Cerebellar nuclear complex (tissue), 1 donor: ENCODE measurements at regions not wholly inside any gene's neighbourhood (a gene's known extent, or its start where the extent isn't known, plus 50 kb on each side); places are given as distances from the start of the nearest gene placed in this dataset.
A peak's percentile ranks its signal among the peaks of the same experiment; 100 is the strongest.

Experiments used
- DNase-seq, 2 experiments: peaks; one replicate each; lab custom pipeline; 2025; lab: John Stamatoyannopoulos, UW

GRCh38 chr6:110033101-110033500 lies 55.0 kb downstream of the GPR6 start:
- DNase-seq: no peak

GRCh38 chr6:110033749-110034666 lies 55.9 kb downstream of the GPR6 start:
- DNase-seq: no peak

DNA sequence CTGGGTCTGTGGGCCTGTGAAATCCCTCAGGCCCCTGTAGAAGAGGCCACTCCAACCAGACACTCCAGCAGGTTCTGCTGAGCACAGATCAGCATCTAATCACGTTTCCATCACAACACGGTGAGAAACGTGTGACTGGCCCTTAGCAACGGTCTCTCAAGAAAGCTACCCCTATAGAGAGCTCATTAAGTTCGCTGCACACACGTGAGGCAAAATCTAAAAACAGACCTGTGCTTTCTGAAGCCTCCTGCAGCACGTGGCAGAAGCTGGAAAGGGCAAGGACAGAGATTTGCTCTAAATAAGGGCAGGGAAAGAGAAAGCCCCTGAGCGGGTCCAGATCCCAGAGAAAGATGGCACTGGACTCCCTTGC lies 56.5 kb downstream of the GPR6 start:
- DNase-seq: no peak

DNA sequence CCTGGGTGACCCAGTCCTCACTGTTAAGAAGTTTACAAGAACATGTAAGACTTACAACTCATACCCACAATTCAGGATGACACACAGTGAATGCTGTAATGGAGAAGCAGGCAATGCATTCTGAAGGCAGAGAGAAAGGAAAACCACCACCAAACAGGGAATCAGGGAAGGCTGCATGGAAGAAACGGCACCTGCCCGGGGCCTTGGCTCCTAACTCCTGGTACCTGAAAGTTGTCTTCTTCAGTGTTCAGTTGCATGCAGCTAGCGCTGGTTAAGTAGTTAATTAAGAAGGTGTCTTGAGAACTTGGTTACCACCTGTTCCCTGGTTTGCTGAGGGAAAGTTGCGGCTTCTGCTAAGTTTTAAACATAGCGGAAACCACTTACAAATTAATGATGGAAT lies 57.2 kb downstream of the GPR6 start:
- no peak for DNase-seq

DNA sequence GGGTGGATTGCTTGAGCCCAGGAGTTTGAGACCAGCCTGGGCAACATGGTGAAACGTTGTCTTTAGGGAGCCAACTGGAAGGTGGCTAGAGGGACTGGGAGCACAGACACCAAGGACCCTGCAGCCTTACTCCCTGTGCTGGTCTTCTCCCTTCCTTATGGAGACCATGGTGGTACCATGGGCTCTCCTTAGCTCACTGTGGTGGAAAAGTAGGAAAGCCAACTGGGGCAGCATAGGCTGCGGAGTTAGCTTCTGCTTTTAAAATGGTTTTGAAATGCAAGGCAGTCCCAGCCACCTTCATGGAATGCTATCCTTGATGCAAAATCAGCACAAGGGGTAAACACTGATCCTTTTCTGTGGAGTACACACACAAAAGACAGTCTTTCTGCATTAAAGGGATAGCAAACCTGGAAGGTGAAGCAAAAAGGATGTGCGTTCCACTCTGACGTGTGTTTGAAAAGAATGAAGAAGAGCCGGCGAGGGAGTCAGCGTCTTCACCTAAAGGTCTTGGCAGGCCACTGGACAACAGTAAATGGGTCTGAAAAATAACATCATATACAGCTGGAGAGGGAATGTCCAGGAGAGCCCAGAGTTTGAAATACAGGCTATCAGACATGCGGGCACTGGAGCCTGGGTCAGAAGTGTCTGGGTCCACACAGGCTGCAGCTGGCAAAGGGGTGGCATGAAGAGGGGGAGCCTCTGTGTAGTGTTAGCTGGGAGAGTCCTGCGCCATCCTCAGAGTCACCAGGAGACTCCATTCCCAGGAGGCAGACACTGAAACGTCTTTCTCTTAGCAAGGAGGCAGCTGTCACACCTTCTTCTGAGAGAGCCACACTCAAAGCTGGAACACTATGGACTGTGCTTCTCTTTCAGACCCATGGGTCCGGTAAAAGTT lies 58.5 kb downstream of the GPR6 start:
- DNase-seq: no peak

DNA sequence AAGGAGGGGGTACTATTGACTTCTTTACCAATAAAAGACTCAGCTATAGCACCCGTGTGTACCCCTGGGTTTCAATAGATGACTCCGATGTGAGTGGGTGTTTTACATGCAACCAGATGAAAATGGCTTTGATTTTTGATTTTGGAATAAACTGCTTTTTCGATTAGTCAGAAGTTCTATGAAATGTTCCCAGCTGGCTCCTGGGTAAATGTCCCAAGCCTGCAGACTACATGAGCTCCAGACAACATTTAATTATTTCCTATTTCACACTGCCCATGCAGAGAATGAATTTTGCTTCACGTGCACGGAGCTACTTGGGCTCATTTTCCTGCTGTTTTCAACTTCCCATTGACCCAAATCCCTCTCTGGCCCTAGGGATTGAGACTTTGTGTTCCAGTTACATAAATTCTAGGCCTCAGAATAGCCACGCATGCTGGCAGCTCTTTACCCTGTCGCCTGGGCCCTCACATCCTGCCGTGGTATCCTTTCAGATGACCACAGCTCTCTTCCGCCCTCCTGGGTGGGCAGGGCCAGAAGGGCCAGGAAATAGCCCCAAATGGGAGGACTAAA lies 59.7 kb downstream of the GPR6 start:
- DNase-seq: no peak

DNA sequence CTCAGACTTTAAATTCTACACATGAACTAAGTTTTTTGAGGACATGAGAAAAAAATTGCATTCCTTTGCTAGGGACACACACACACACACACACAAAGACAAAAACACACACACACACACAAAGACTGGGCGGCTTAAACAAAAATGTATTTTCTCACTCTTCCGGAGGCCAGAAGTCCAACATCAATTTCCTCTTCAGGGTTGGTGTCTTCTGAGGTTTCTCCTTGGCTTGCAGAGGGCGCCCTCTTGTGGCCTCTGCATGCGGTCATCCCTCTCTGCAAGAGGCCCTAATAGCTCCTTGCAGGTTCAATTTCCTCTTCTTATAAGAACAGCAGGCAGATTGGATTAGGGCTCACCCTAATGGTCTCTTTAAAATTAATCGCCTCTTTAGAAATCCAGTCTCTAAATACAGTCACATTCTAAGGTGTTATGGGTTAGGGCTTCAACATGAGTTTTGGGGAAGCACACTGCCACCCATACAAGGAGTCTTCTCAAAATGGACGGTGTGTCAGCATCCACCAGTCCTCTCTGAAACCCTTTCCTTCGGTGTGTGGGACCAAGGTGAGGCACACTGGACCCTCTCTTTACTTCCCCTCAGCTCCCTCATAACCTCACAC lies 61.4 kb downstream of the GPR6 start:
- DNase-seq: peak in 1 of 2 experiments; percentile 57

DNA sequence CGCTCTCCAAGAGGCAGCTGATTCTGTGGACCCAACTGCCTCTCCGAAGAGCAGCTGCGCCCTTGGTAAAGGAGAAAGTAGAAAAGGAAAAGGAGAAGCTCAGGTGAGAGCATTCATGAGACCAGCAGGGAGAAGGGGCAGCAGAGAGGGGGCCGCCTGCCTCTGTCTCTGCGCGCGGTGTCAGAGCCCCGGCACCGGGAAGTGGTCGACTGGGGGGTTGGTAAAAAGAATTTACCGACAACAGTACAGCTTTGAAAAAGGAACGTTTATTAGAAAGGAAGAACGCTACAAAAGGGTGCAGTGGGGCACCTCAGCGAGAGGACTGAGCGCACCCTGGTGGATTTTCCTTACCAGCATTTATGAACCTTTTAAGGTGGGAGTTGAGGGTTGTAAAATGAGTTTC lies 61.9 kb downstream of the GPR6 start:
- DNase-seq: no peak

DNA sequence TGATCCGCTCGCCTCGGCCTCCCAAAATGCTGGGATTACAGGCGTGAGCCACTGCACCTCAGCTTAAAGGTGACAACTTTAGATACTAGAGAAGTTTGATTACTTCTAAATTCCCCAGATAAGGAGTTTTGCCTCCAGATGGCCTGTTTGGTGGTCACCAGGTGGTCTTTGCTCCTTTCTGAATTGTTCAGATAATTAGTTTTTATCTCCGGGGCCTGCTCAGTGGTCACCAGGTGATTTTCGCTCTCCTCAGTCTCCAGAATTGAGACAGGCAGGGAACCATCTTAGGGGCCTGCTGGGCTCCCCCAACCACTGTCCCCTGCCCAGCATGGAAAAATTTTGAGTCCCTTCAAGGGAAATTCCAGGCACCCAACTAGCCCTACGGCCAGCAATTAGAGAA lies 62.6 kb downstream of the GPR6 start:
- no peak for DNase-seq

GRCh38 chr6:110041126-110041525 lies 63.0 kb downstream of the GPR6 start:
- DNase-seq: no peak

GRCh38 chr6:110041830-110042229 lies 63.7 kb downstream of the GPR6 start:
- no peak for DNase-seq

- DNase-seq: no peak
Measured at GRCh38 chr6:110042670-110043296, 64.7 kb downstream of the GPR6 start.

- DNase-seq: no peak
Measured at GRCh38 chr6:110043366-110043994, 65.4 kb downstream of the GPR6 start.

GRCh38 chr6:110044096-110044495 lies 66.0 kb downstream of the GPR6 start:
- no peak for DNase-seq

- no peak for DNase-seq
Measured at GRCh38 chr6:110044622-110045021, 66.5 kb downstream of the GPR6 start.

DNA sequence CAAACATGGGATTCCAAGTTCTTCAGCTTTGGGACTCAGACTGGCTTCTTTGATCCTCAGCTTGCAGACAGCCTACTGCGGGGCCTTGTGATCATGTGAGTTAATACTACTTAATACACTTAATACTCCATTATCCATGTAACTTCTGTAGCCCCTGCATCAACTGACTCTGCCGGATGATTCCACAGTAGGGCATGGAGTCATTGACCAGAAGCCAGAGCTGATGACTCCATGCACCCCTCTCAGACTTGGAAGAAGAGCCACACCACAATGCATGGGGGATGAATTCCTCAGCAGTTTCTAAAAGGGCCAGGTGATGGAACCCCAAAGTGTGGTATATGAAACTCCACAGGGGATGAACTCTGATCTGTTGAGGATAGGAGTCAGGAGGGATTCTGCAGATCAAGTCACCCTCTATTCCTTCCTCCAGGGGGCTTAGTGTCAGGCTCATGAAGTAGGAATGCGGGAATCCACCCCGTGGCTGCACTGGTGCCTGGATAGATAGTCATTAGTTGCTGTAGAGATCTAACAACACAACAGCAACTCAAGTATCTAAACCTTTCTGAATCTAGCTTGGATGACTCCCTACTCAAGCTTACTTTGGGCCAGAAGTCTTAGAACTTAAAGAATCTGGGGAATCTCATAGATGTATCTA lies 70.2 kb downstream of the GPR6 start:
- DNase-seq: no peak

- DNase-seq: no peak
Measured at GRCh38 chr6:110049696-110050439, 71.8 kb downstream of the GPR6 start.
